ENCODE measurements at regions not wholly inside any gene's neighbourhood (a gene's known extent, or its start where the extent isn't known, plus 50 kb on each side); places are given as distances from the start of the nearest gene placed in this dataset.
A peak's percentile ranks its signal among the peaks of the same experiment; 100 is the strongest.

- DNase-seq (ENCODE audit: low spot score in 2 of 2) = no peak
- 43% methylated on average over 2 of the region's 2 CpGs for WGBS
- H3K27ac ChIP-seq = peak overlapping the region; percentile 70
Measured at GRCh38 chr2:161078211-161078539, 82.1 kb upstream of the TANK start.

GRCh38 chr2:161085149-161085548 is 75.1 kb upstream of the TANK start:
- no peaks in the 10 kb centered on the region for H3K4me1 ChIP-seq
- DNase-seq (ENCODE audit: low spot score in 2 of 2) = no peak
- no peaks in the 10 kb centered on the region for H3K27me3 ChIP-seq
- no peak overlapping the region for H3K27ac ChIP-seq
- 63% methylated on average over 2 of the region's 2 CpGs for WGBS
- no peaks in the 10 kb centered on the region for H3K9me3 ChIP-seq
- TF ChIP-seq POLR2A (IDR thresholded peaks at IDR 0.05) (no peak), CTCF (IDR thresholded peaks at IDR 0.05) (no peak), EP300 (IDR thresholded peaks at IDR 0.05) (no peak), POLR2AphosphoS5 (IDR thresholded peaks at IDR 0.05) (no peak)
- no peaks in the 10 kb centered on the region for H3K36me3 ChIP-seq
- no peak overlapping the region for H3K4me3 ChIP-seq

More at GRCh38 chr2:161078211-161078539, 82.1 kb upstream of the TANK start:
- no peak overlapping the region for H3K4me3 ChIP-seq
- H3K9me3 ChIP-seq = no peaks in the 10 kb centered on the region
- no peak for TF ChIP-seq POLR2A (IDR thresholded peaks at IDR 0.05)
- TF ChIP-seq POLR2AphosphoS5 (IDR thresholded peaks at IDR 0.05) = no peak
- TF ChIP-seq CTCF (IDR thresholded peaks at IDR 0.05) = no peak
- TF ChIP-seq EP300 (IDR thresholded peaks at IDR 0.05) = no peak
- no peaks in the 10 kb centered on the region for H3K27me3 ChIP-seq
- no peaks in the 10 kb centered on the region for H3K36me3 ChIP-seq
- H3K4me1 ChIP-seq = peaks cover 27% of the 10 kb centered on the region

- Histone ChIP-seq H3K36me3 (no peaks in the 10 kb centered on the region), H3K27me3 (no peaks in the 10 kb centered on the region), H3K4me3 (no peak overlapping the region), H3K9me3 (no peaks in the 10 kb centered on the region), H3K4me1 (no peaks in the 10 kb centered on the region), H3K27ac (no peak overlapping the region)
- no peak for DNase-seq (ENCODE audit: low spot score in 2 of 2)
- TF ChIP-seq POLR2AphosphoS5 (IDR thresholded peaks at IDR 0.05) (no peak), POLR2A (IDR thresholded peaks at IDR 0.05) (no peak), EP300 (IDR thresholded peaks at IDR 0.05) (no peak), CTCF (IDR thresholded peaks at IDR 0.05) (no peak)
- 88% methylated on average over 4 of the region's 4 CpGs for WGBS
Measured at GRCh38 chr2:161088658-161089350, 71.4 kb upstream of the TANK start.

- WGBS = 63% methylated on average over 5 of the region's 5 CpGs
- DNase-seq (ENCODE audit: low spot score in 2 of 2) = no peak
- TF ChIP-seq POLR2AphosphoS5 (IDR thresholded peaks at IDR 0.05) = no peak
- no peak for TF ChIP-seq CTCF (IDR thresholded peaks at IDR 0.05)
- TF ChIP-seq POLR2A (IDR thresholded peaks at IDR 0.05) = no peak
- no peak for TF ChIP-seq EP300 (IDR thresholded peaks at IDR 0.05)
Measured at GRCh38 chr2:161090411-161090810, 69.8 kb upstream of the TANK start.

GRCh38 chr2:161095314-161095713 is 64.9 kb upstream of the TANK start:
- Histone ChIP-seq H3K4me1 (peaks cover 16% of the 10 kb centered on the region), H3K4me3 (no peak overlapping the region), H3K9me3 (no peaks in the 10 kb centered on the region), H3K27me3 (no peaks in the 10 kb centered on the region), H3K36me3 (no peaks in the 10 kb centered on the region), H3K27ac (no peak overlapping the region)
- DNase-seq (ENCODE audit: low spot score in 2 of 2) = no peak
- TF ChIP-seq CTCF (IDR thresholded peaks at IDR 0.05) (no peak), POLR2AphosphoS5 (IDR thresholded peaks at IDR 0.05) (no peak), EP300 (IDR thresholded peaks at IDR 0.05) (no peak), POLR2A (IDR thresholded peaks at IDR 0.05) (no peak)
- WGBS = 87% methylated on average over 3 of the region's 3 CpGs

More at GRCh38 chr2:161090411-161090810, 69.8 kb upstream of the TANK start:
- no peak overlapping the region for H3K27ac ChIP-seq
- no peaks in the 10 kb centered on the region for H3K9me3 ChIP-seq
- H3K36me3 ChIP-seq = no peaks in the 10 kb centered on the region
- H3K4me1 ChIP-seq = no peaks in the 10 kb centered on the region
- H3K4me3 ChIP-seq = no peak overlapping the region
- no peaks in the 10 kb centered on the region for H3K27me3 ChIP-seq
